ENCODE measurements at regions not wholly inside any gene's neighbourhood (a gene's known extent, or its start where the extent isn't known, plus 50 kb on each side); places are given as distances from the start of the nearest gene placed in this dataset.

GRCh38 chr4:173834151-173834550, 304.1 kb upstream of the HAND2 start:
- H3K9me3 Mint-ChIP-seq, result peaks cover 0 to 8% (median 3%) of the 10 kb centered on the region in 5 donors
- Histone ChIP-seq H3K27me3 (ENCODE audit: insufficient read depth, low read length, poor library complexity, severe bottlenecking) (no peaks in the 10 kb centered on the region), H3K36me3 (ENCODE audit: insufficient read depth, low read length) (no peaks in the 10 kb centered on the region), H3K4me1 (ENCODE audit: insufficient read depth, low read length) (no peaks in the 10 kb centered on the region), H3K9me3 (ENCODE audit: low read length) (no peaks in the 10 kb centered on the region), H3K27ac (ENCODE audit: low read depth, low read length) (no peak overlapping the region), H3K4me3 (ENCODE audit: low read length) (no peak overlapping the region)
- H3K4me1 Mint-ChIP-seq, result no peaks in the 10 kb centered on the region
- peak overlapping the region in 1 of 8 donors; percentile 63 for H3K27ac Mint-ChIP-seq
- H3K36me3 Mint-ChIP-seq, result no peaks in the 10 kb centered on the region
- H3K4me3 Mint-ChIP-seq, result no peak overlapping the region
- H3K27me3 Mint-ChIP-seq, result peaks cover 0 to 5% of the 10 kb centered on the region in 2 donors
- ChIA-PET POLR2A (no interaction called here), CTCF (no interaction called here)
- no peak for DNase-seq

GRCh38 chr4:173829565-173829964, 299.5 kb upstream of the HAND2 start:
- Mint-ChIP-seq H3K9me3 (peaks cover 0 to 8% (median 3%) of the 10 kb centered on the region in 5 donors), H3K4me3 (no peak overlapping the region), H3K36me3 (no peaks in the 10 kb centered on the region), H3K27ac (no peak overlapping the region), H3K4me1 (no peaks in the 10 kb centered on the region), H3K27me3 (no peaks in the 10 kb centered on the region)
- Histone ChIP-seq H3K27me3 (ENCODE audit: insufficient read depth, low read length, poor library complexity, severe bottlenecking) (no peaks in the 10 kb centered on the region), H3K9me3 (ENCODE audit: low read length) (no peaks in the 10 kb centered on the region), H3K27ac (ENCODE audit: low read depth, low read length) (no peak overlapping the region), H3K4me1 (ENCODE audit: insufficient read depth, low read length) (no peaks in the 10 kb centered on the region), H3K4me3 (ENCODE audit: low read length) (no peak overlapping the region), H3K36me3 (ENCODE audit: insufficient read depth, low read length) (no peaks in the 10 kb centered on the region)
- CTCF ChIA-PET, result no interaction called here
- DNase-seq, result no peak
- POLR2A ChIA-PET, result no interaction called here

GRCh38 chr4:173827707-173828106, 297.7 kb upstream of the HAND2 start:
- Mint-ChIP-seq H3K4me3 (no peak overlapping the region), H3K27me3 (no peaks in the 10 kb centered on the region), H3K9me3 (peaks cover 0 to 8% (median 3%) of the 10 kb centered on the region in 5 donors), H3K4me1 (no peaks in the 10 kb centered on the region), H3K27ac (no peak overlapping the region), H3K36me3 (no peaks in the 10 kb centered on the region)
- Histone ChIP-seq H3K27ac (ENCODE audit: low read depth, low read length) (no peak overlapping the region), H3K9me3 (ENCODE audit: low read length) (no peaks in the 10 kb centered on the region), H3K4me3 (ENCODE audit: low read length) (no peak overlapping the region), H3K27me3 (ENCODE audit: insufficient read depth, low read length, poor library complexity, severe bottlenecking) (no peaks in the 10 kb centered on the region), H3K4me1 (ENCODE audit: insufficient read depth, low read length) (no peaks in the 10 kb centered on the region), H3K36me3 (ENCODE audit: insufficient read depth, low read length) (no peaks in the 10 kb centered on the region)
- POLR2A ChIA-PET, result no interaction called here
- CTCF ChIA-PET, result no interaction called here
- no peak for DNase-seq

- Histone ChIP-seq H3K27me3 (ENCODE audit: insufficient read depth, low read length, poor library complexity, severe bottlenecking) (no peaks in the 10 kb centered on the region), H3K4me1 (ENCODE audit: insufficient read depth, low read length) (no peaks in the 10 kb centered on the region), H3K9me3 (ENCODE audit: low read length) (no peaks in the 10 kb centered on the region), H3K36me3 (ENCODE audit: insufficient read depth, low read length) (no peaks in the 10 kb centered on the region), H3K27ac (ENCODE audit: low read depth, low read length) (no peak overlapping the region), H3K4me3 (ENCODE audit: low read length) (no peak overlapping the region)
- DNase-seq, result no peak
- H3K36me3 Mint-ChIP-seq, result no peaks in the 10 kb centered on the region
- no peak overlapping the region for H3K27ac Mint-ChIP-seq
- peaks cover 0 to 2% (median 0%) of the 10 kb centered on the region in 5 donors for H3K9me3 Mint-ChIP-seq
- ChIA-PET CTCF (no interaction called here), POLR2A (no interaction called here)
- H3K27me3 Mint-ChIP-seq, result no peaks in the 10 kb centered on the region
- no peaks in the 10 kb centered on the region for H3K4me1 Mint-ChIP-seq
- H3K4me3 Mint-ChIP-seq, result no peak overlapping the region
Observed at GRCh38 chr4:173821876-173822275, 291.8 kb upstream of the HAND2 start.

GRCh38 chr4:173821036-173821435, 291.0 kb upstream of the HAND2 start:
- H3K4me3 Mint-ChIP-seq, result no peak overlapping the region
- no peaks in the 10 kb centered on the region for H3K4me1 Mint-ChIP-seq
- no peak overlapping the region for H3K4me3 ChIP-seq (ENCODE audit: low read length)
- no peaks in the 10 kb centered on the region for H3K9me3 ChIP-seq (ENCODE audit: low read length)
- H3K9me3 Mint-ChIP-seq, result peaks cover 0 to 2% (median 0%) of the 10 kb centered on the region in 5 donors
- no peaks in the 10 kb centered on the region for H3K4me1 ChIP-seq (ENCODE audit: insufficient read depth, low read length)
- ChIA-PET POLR2A (no interaction called here), CTCF (no interaction called here)
- H3K27ac Mint-ChIP-seq, result no peak overlapping the region
- H3K36me3 ChIP-seq (ENCODE audit: insufficient read depth, low read length), result no peaks in the 10 kb centered on the region
- no peak for DNase-seq
- no peaks in the 10 kb centered on the region for H3K27me3 Mint-ChIP-seq
- no peak overlapping the region for H3K27ac ChIP-seq (ENCODE audit: low read depth, low read length)
- no peaks in the 10 kb centered on the region for H3K27me3 ChIP-seq (ENCODE audit: insufficient read depth, low read length, poor library complexity, severe bottlenecking)
- no peaks in the 10 kb centered on the region for H3K36me3 Mint-ChIP-seq

- Mint-ChIP-seq H3K36me3 (no peaks in the 10 kb centered on the region), H3K9me3 (peaks cover 0 to 6% (median 0%) of the 10 kb centered on the region in 5 donors), H3K27me3 (peaks cover 0 to 2% of the 10 kb centered on the region in 2 donors), H3K4me3 (no peak overlapping the region), H3K4me1 (no peaks in the 10 kb centered on the region), H3K27ac (no peak overlapping the region)
- H3K36me3 ChIP-seq (ENCODE audit: insufficient read depth, low read length), result no peaks in the 10 kb centered on the region
- no peak overlapping the region for H3K4me3 ChIP-seq (ENCODE audit: low read length)
- DNase-seq, result no peak
- H3K27ac ChIP-seq (ENCODE audit: low read depth, low read length), result no peak overlapping the region
- ChIA-PET POLR2A (no interaction called here), CTCF (no interaction called here)
- H3K27me3 ChIP-seq (ENCODE audit: insufficient read depth, low read length, poor library complexity, severe bottlenecking), result no peaks in the 10 kb centered on the region
- no peaks in the 10 kb centered on the region for H3K4me1 ChIP-seq (ENCODE audit: insufficient read depth, low read length)
- no peaks in the 10 kb centered on the region for H3K9me3 ChIP-seq (ENCODE audit: low read length)
Observed at GRCh38 chr4:173807347-173807746, 277.3 kb upstream of the HAND2 start.

- no peak for DNase-seq
- H3K4me1 Mint-ChIP-seq, result no peaks in the 10 kb centered on the region
- Histone ChIP-seq H3K27ac (ENCODE audit: low read depth, low read length) (no peak overlapping the region), H3K4me1 (ENCODE audit: insufficient read depth, low read length) (no peaks in the 10 kb centered on the region), H3K36me3 (ENCODE audit: insufficient read depth, low read length) (no peaks in the 10 kb centered on the region), H3K27me3 (ENCODE audit: insufficient read depth, low read length, poor library complexity, severe bottlenecking) (no peaks in the 10 kb centered on the region), H3K9me3 (ENCODE audit: low read length) (no peaks in the 10 kb centered on the region), H3K4me3 (ENCODE audit: low read length) (no peak overlapping the region)
- CTCF ChIA-PET, result no interaction called here
- POLR2A ChIA-PET, result no interaction called here
- H3K27me3 Mint-ChIP-seq, result peaks cover 0 to 2% of the 10 kb centered on the region in 2 donors
- H3K36me3 Mint-ChIP-seq, result no peaks in the 10 kb centered on the region
- H3K9me3 Mint-ChIP-seq, result peaks cover 0 to 6% (median 0%) of the 10 kb centered on the region in 5 donors
- H3K27ac Mint-ChIP-seq, result no peak overlapping the region
- H3K4me3 Mint-ChIP-seq, result no peak overlapping the region
Observed at GRCh38 chr4:173805884-173806283, 275.9 kb upstream of the HAND2 start.

- no peaks in the 10 kb centered on the region for H3K4me1 ChIP-seq (ENCODE audit: insufficient read depth, low read length)
- H3K36me3 ChIP-seq (ENCODE audit: insufficient read depth, low read length), result no peaks in the 10 kb centered on the region
- Mint-ChIP-seq H3K27ac (no peak overlapping the region), H3K9me3 (peaks cover 0 to 2% (median 0%) of the 10 kb centered on the region in 5 donors), H3K4me3 (no peak overlapping the region), H3K4me1 (no peaks in the 10 kb centered on the region), H3K27me3 (peaks cover 0 to 2% of the 10 kb centered on the region in 2 donors), H3K36me3 (no peaks in the 10 kb centered on the region)
- no peaks in the 10 kb centered on the region for H3K9me3 ChIP-seq (ENCODE audit: low read length)
- no peak overlapping the region for H3K27ac ChIP-seq (ENCODE audit: low read depth, low read length)
- no peaks in the 10 kb centered on the region for H3K27me3 ChIP-seq (ENCODE audit: insufficient read depth, low read length, poor library complexity, severe bottlenecking)
- ChIA-PET POLR2A (no interaction called here), CTCF (no interaction called here)
- no peak overlapping the region for H3K4me3 ChIP-seq (ENCODE audit: low read length)
- DNase-seq, result no peak
Observed at GRCh38 chr4:173802662-173803022, 272.6 kb upstream of the HAND2 start.
